Activated naive CD4-positive, alpha-beta T cell treated with anti-CD3 and anti-CD28 coated beads, Interleukin-2, amount 50 U/mL, for 72 hours (primary cell): ENCODE measurements at regions not wholly inside any gene's neighbourhood (a gene's known extent, or its start where the extent isn't known, plus 50 kb on each side); places are given as distances from the start of the nearest gene placed in this dataset.

Experiments
- ATAC-seq, 2 donors: fragments of 150-1000 bp; cut with Tn5 transposase; 2 replicates each; pipeline ENCODE4 v1.10.0; 2021; ENCODE audit warnings: mild to moderate bottlenecking in 2 of 2, moderate library complexity in 2 of 2
- DNase-seq, 2 donors: peaks; one replicate each; pipeline ENCODE4 v3.0.0; 2021 to 2022; ENCODE audit warnings: low spot score in 2 of 2
- H3K27ac Mint-ChIP-seq, 2 donors: one replicate each; pipeline ENCODE4 v1.8.0; 2022; ENCODE audit warnings: mild to moderate bottlenecking in 2 of 2, mixed read lengths in 2 of 2
- H3K36me3 Mint-ChIP-seq, 2 donors: one replicate each; pipeline ENCODE4 v1.8.0; 2022; ENCODE audit warnings: mixed read lengths in 2 of 2
- H3K9me3 Mint-ChIP-seq, 2 donors: one replicate each; pipeline ENCODE4 v1.8.0; 2022; ENCODE audit warnings: mixed read lengths in 2 of 2

- H3K27ac Mint-ChIP-seq = no peak overlapping the region
- no peak for DNase-seq
- ATAC-seq = no peak
- H3K36me3 Mint-ChIP-seq = peaks cover 0 to 7% of the 10 kb centered on the region in 2 donors
- peaks cover 7 to 10% of the 10 kb centered on the region in 2 donors for H3K9me3 Mint-ChIP-seq
Observed at GRCh38 chr11:92727769-92728168, 241.7 kb upstream of the MTNR1B start.

- ATAC-seq = no peak
- no peaks in the 10 kb centered on the region for H3K36me3 Mint-ChIP-seq
- DNase-seq = no peak
- H3K27ac Mint-ChIP-seq = no peak overlapping the region
- peaks cover 0 to 4% of the 10 kb centered on the region in 2 donors for H3K9me3 Mint-ChIP-seq
Observed at GRCh38 chr11:92728628-92729027, 240.8 kb upstream of the MTNR1B start.

GRCh38 chr11:92735039-92735438 is 234.4 kb upstream of the MTNR1B start:
- Mint-ChIP-seq H3K36me3 (no peaks in the 10 kb centered on the region), H3K9me3 (no peaks in the 10 kb centered on the region), H3K27ac (no peak overlapping the region)
- ATAC-seq = no peak
- no peak for DNase-seq

GRCh38 chr11:92738276-92738675 is 231.2 kb upstream of the MTNR1B start:
- H3K9me3 Mint-ChIP-seq = no peaks in the 10 kb centered on the region
- no peak for DNase-seq
- no peak for ATAC-seq
- no peaks in the 10 kb centered on the region for H3K36me3 Mint-ChIP-seq
- H3K27ac Mint-ChIP-seq = no peak overlapping the region

- Mint-ChIP-seq H3K9me3 (no peaks in the 10 kb centered on the region), H3K27ac (no peak overlapping the region), H3K36me3 (no peaks in the 10 kb centered on the region)
- DNase-seq (no peak), ATAC-seq (no peak)
Observed at GRCh38 chr11:92739041-92739440, 230.4 kb upstream of the MTNR1B start.

- no peak overlapping the region for H3K27ac Mint-ChIP-seq
- ATAC-seq (no peak), DNase-seq (no peak)
- H3K9me3 Mint-ChIP-seq = no peaks in the 10 kb centered on the region
- H3K36me3 Mint-ChIP-seq = no peaks in the 10 kb centered on the region
Observed at GRCh38 chr11:92739491-92739890, 230.0 kb upstream of the MTNR1B start.

GRCh38 chr11:92740276-92740675 is 229.2 kb upstream of the MTNR1B start:
- Mint-ChIP-seq H3K9me3 (peaks cover 0 to 3% of the 10 kb centered on the region in 2 donors), H3K36me3 (no peaks in the 10 kb centered on the region), H3K27ac (no peak overlapping the region)
- DNase-seq (no peak), ATAC-seq (no peak)

- ATAC-seq (no peak), DNase-seq (no peak)
- Mint-ChIP-seq H3K36me3 (no peaks in the 10 kb centered on the region), H3K27ac (no peak overlapping the region), H3K9me3 (peaks cover 5 to 11% of the 10 kb centered on the region in 2 donors)
Observed at GRCh38 chr11:92744929-92745585, 224.4 kb upstream of the MTNR1B start.

- no peaks in the 10 kb centered on the region for H3K36me3 Mint-ChIP-seq
- DNase-seq (no peak), ATAC-seq (no peak)
- H3K9me3 Mint-ChIP-seq = peaks cover 5 to 15% of the 10 kb centered on the region in 2 donors
- H3K27ac Mint-ChIP-seq = no peak overlapping the region
Observed at GRCh38 chr11:92750794-92751193, 218.7 kb upstream of the MTNR1B start.

GRCh38 chr11:92751594-92751993 is 217.9 kb upstream of the MTNR1B start:
- Mint-ChIP-seq H3K27ac (no peak overlapping the region), H3K9me3 (peaks cover 5 to 15% of the 10 kb centered on the region in 2 donors), H3K36me3 (no peaks in the 10 kb centered on the region)
- ATAC-seq (no peak), DNase-seq (no peak)

GRCh38 chr11:92752122-92752521 is 217.3 kb upstream of the MTNR1B start:
- ATAC-seq (no peak), DNase-seq (no peak)
- Mint-ChIP-seq H3K27ac (no peak overlapping the region), H3K36me3 (no peaks in the 10 kb centered on the region), H3K9me3 (peaks cover 5 to 15% of the 10 kb centered on the region in 2 donors)

GRCh38 chr11:92753161-92753560 is 216.3 kb upstream of the MTNR1B start:
- no peak overlapping the region for H3K27ac Mint-ChIP-seq
- no peak for ATAC-seq
- DNase-seq = no peak

GRCh38 chr11:92758241-92758780 is 211.1 kb upstream of the MTNR1B start:
- ATAC-seq (no peak), DNase-seq (no peak)
- Mint-ChIP-seq H3K36me3 (no peaks in the 10 kb centered on the region), H3K9me3 (peaks cover 5 to 10% of the 10 kb centered on the region in 2 donors), H3K27ac (no peak overlapping the region)

More at GRCh38 chr11:92753161-92753560, 216.3 kb upstream of the MTNR1B start:
- peaks cover 0 to 12% of the 10 kb centered on the region in 2 donors for H3K9me3 Mint-ChIP-seq
- H3K36me3 Mint-ChIP-seq = no peaks in the 10 kb centered on the region

GRCh38 chr11:92759571-92760214 is 209.8 kb upstream of the MTNR1B start:
- DNase-seq (no peak), ATAC-seq (no peak)
- H3K36me3 Mint-ChIP-seq = no peaks in the 10 kb centered on the region
- peaks cover 5 to 13% of the 10 kb centered on the region in 2 donors for H3K9me3 Mint-ChIP-seq
- H3K27ac Mint-ChIP-seq = no peak overlapping the region

GRCh38 chr11:92762121-92762540 is 207.3 kb upstream of the MTNR1B start:
- ATAC-seq (no peak), DNase-seq (no peak)
- peaks cover 0 to under 1% of the 10 kb centered on the region in 2 donors for H3K36me3 Mint-ChIP-seq
- no peak overlapping the region for H3K27ac Mint-ChIP-seq
- peaks cover 5 to 9% of the 10 kb centered on the region in 2 donors for H3K9me3 Mint-ChIP-seq

GRCh38 chr11:92763336-92763735 is 206.1 kb upstream of the MTNR1B start:
- Mint-ChIP-seq H3K27ac (no peak overlapping the region), H3K36me3 (peaks cover 0 to 6% of the 10 kb centered on the region in 2 donors), H3K9me3 (peaks cover 6 to 9% of the 10 kb centered on the region in 2 donors)
- no peak for DNase-seq
- no peak for ATAC-seq

- ATAC-seq = no peak
- Mint-ChIP-seq H3K27ac (no peak overlapping the region), H3K9me3 (peaks cover 5% of the 10 kb centered on the region in 2 donors), H3K36me3 (peaks cover 0 to 6% of the 10 kb centered on the region in 2 donors)
- DNase-seq = no peak
Observed at GRCh38 chr11:92764128-92764527, 205.3 kb upstream of the MTNR1B start.
